HG03521 (cell line): ENCODE measurements at regions not wholly inside any gene's neighbourhood (a gene's known extent, or its start where the extent isn't known, plus 50 kb on each side); places are given as distances from the start of the nearest gene placed in this dataset.
"Not testable (repeated sequence)": the region's sequence is repeated elsewhere in the genome, so short reads cannot be mapped to it uniquely, and the experiment has no call there.

Experiments
- ATAC-seq: cut with Tn5 transposase; IDR thresholded peaks from one replicate; pipeline ENCODE4 v1.9.1; 2021; ENCODE audit warnings: mild to moderate bottlenecking, moderate library complexity; ENCODE audit not compliant: unreplicated experiment

- no peak for ATAC-seq
Measured at GRCh38 chr18:4797002-4797685, 342.0 kb upstream of the DLGAP1 start.

DNA sequence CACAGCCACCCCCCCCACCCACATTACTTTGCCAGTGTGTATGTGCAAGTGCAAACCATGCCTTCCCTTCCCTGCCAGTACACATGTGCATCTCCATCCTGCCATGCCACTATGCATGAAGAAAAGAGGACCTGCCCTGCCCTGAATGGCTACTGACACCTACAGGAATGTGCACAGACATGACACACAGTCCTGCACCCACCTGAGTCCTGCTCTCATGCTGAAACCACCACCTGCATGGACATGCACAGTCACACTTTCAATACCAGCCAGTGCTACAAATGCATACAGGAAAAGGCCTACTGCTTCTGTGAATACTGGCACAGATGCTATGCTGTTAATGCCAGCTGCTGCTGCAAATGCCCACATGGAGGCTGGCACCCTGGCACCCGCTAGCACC lies 334.4 kb upstream of the DLGAP1 start:
- ATAC-seq: no peak

DNA sequence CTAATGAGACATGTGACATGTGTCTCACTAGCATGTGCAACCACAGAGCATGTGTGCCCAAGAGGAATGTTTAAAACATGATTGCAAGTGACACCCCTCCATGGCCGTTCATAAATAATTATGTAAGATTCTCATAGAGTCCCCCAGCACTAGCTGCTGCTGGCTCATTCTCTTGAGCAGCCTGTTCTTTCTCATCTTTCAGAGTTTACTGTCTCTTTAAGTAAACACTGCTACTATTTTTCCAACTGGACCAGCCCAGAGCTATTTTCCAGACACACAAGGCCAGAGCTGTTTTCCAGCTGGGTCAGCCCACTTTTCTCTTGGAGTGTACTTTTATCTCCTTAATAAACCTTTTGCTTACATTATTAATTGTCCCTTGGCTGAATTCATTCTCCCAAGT lies 326.8 kb upstream of the DLGAP1 start:
- ATAC-seq: no peak

DNA sequence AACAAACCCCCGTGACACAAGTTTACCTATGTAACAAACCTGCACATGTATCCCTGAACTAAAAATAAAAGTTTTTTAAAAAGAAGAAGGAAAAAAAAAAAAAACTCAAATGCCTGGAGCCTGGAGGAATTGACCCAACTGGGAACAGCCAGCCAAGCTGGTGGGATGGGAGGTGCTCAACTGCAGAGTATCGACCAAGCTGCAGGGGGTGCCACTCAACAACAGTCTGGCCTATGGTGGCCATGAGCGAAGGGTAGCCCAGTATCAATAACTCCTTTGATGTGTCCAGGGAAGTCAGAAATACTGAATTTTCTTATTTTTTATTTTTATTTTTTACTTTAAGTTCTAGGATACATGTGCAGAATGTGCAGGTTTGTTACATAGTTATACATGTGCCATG lies 310.3 kb upstream of the DLGAP1 start:
- no peak for ATAC-seq

GRCh38 chr18:4762330-4762729 lies 307.2 kb upstream of the DLGAP1 start:
- no peak for ATAC-seq

DNA sequence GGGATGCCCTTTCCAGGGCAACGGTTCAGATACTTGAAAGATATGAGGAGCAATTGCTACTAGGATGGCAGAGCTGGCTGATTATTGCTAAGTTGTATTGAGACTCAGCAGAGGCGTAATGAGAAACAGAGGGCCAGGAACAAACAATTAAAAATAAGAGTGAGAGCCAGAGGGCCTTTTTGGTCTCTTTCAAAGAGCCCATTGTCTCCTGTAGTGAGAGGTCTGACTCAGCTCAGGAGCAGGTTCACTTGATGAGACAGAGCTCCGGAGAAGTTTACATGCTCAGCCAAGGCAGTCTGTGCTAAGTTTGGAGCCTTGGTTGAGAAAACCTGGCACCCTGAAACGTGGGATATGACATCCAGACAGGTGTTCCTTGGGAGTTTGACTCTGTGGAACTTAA lies 303.9 kb upstream of the DLGAP1 start:
- ATAC-seq: no peak

DNA sequence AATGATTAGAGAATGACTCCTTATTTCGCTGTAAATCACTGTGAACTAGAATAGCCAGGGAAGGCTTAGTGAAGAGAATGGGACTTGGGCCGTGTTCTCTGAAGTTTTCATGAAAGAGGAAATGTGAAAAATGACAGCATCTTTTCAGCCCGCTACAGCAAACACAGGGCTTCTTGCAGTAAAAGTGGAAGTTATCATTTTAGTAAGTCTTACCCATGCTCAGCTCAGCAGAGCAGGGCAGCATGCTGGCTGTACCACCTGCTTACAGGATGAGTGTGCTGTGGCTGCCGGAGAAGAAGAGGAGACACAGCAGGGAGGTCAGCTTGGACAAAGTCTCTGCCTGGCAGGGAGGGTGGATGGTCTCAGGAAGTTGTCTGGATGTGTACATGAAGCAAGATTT lies 300.7 kb upstream of the DLGAP1 start:
- ATAC-seq: no peak

DNA sequence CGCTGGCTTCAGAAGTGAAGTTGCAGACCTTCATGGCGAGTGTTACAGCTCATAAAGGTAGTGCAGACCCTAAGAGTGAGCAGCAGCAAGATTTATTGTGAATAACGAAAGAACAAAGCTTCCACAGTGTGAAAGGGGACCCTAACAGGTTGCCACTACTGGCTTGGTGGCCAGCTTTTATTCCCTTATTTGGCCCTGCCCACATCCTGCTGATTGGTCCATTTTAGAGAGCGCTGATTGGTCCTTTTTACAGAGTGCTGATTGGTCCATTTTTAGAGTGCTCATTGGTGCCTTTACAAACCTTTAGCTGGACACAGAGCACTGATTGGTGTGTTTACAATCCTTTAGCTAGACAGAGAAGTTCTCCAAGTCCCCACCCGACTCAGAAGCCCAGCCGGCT lies 298.0 kb upstream of the DLGAP1 start:
- not testable (repeated sequence) for ATAC-seq

DNA sequence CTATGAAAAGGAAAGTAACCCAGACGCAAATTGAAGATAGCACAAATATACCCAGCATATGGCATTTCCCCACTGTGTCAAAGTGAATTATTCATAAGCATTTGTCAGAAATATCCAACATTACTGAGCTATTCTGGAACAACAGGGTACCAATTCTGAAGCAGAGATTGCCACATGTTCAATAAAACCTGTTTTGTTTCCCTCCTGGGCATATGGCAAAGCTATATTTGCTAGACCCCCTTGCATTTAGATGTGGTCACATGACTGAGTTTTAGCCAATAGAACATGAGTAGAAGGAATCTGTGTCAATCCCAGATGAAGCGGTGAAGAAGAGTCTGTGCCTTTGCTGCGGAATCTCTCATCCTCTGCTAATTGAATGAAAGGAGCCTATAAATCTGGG lies 296.4 kb upstream of the DLGAP1 start:
- no peak for ATAC-seq

GRCh38 chr18:4750393-4751346 lies 295.6 kb upstream of the DLGAP1 start:
- no peak for ATAC-seq

GRCh38 chr18:4748975-4749374 lies 293.9 kb upstream of the DLGAP1 start:
- ATAC-seq: no peak

DNA sequence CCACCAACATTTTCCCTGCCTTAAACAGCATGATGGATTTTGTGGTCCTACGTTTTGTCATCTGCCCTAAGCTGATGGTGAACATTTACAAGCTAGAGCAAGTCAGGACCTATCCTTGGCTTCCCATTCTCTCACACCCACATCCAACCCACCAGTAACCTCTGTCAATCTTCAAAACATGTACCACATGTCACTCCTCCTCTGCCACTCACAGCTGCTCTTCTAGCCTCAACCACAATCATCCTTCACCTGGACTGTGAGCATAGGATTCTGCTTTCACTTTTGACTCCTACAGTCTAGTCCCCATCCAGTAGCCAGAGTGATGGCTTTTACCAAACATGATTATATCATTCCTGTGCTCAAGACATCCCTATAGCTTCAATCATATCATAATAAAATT lies 279.8 kb upstream of the DLGAP1 start:
- ATAC-seq: no peak

- no peak for ATAC-seq
Measured at GRCh38 chr18:4734021-4734420, 278.9 kb upstream of the DLGAP1 start.

GRCh38 chr18:4721545-4721944 lies 266.4 kb upstream of the DLGAP1 start:
- no peak for ATAC-seq

GRCh38 chr18:4720518-4720917 lies 265.4 kb upstream of the DLGAP1 start:
- ATAC-seq: no peak

DNA sequence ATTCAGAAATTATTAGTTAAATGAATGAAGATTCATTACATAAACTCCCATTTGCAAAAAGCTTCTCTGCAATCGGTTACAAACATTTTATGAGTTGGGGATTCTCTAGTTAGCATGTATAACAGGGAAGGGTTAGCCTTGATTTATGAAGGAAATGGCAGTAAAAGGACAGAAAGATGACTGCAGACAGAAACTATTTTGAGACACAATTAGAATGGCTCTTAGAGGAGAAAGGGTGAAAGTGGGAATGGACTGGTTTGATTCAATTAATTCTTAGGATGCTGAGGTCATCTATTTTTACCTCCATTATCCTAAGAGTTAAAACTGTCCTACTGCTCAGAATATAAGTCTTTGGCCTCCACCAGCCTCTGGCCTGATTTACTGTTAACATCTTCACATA lies 250.8 kb upstream of the DLGAP1 start:
- no peak for ATAC-seq

- no peak for ATAC-seq
Measured at GRCh38 chr18:4704781-4705180, 249.7 kb upstream of the DLGAP1 start.

DNA sequence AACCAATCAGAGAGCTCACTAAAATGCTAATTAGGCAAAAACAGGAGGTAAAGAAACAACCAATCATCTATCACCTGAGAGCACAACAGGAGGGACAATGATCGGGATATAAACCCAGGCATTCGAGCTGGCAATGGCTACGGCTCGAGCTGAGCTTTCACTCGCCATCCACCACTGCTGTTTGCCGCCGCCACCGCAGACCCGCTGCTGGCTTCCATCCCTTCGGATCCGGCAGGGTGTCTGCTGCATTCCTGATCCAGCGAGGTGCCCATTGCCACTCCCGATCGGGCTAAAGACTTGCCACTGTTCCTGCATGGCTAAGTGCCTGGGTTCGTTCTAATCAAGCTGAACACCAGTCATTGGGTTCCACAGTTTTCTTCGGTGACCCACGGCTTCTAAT lies 236.7 kb upstream of the DLGAP1 start:
- ATAC-seq: no peak

DNA sequence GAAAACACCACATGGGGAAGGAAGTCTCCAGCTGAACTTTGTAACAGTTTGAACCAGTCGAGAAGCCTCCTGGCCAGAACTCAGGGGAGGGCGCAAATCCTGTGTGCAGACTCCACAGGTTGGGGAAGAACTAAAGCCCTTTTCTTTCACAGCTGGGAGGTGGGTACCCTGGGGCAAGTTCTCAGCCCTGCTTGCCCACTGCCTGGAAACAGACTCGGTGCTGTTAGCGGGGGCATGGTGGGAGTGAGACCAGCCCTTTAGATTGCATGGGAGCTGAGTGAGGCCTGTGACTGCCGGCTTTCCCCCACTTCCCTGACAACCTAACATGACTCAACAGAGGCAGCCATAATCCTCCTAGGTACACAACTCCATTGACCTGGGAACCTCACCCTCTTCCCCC lies 223.6 kb upstream of the DLGAP1 start:
- not testable (repeated sequence) for ATAC-seq

GRCh38 chr18:4677006-4677405 lies 221.9 kb upstream of the DLGAP1 start:
- no peak for ATAC-seq

- ATAC-seq: no peak
Measured at GRCh38 chr18:4672162-4672561, 217.1 kb upstream of the DLGAP1 start.

DNA sequence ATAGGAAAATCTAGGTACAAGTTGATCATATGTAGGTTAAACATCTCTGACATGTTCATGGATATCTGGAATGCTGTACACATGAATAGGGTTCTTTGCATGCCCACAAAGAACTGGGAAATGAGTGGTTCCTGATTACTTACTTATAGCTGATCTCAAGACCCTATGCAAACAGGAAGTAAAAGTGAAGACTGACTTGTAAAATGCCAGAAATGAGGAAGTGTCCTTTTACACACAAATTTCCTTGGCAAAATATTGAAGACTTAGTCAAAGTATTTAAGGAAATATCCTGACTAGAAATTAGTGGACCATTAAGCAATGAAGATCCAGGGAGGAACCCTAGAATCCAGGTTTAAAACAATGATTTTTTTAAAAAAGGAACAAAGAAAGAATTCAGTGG lies 203.7 kb upstream of the DLGAP1 start:
- no peak for ATAC-seq
